ENCODE measurements at regions not wholly inside any gene's neighbourhood (a gene's known extent, or its start where the extent isn't known, plus 50 kb on each side); places are given as distances from the start of the nearest gene placed in this dataset.

DNA sequence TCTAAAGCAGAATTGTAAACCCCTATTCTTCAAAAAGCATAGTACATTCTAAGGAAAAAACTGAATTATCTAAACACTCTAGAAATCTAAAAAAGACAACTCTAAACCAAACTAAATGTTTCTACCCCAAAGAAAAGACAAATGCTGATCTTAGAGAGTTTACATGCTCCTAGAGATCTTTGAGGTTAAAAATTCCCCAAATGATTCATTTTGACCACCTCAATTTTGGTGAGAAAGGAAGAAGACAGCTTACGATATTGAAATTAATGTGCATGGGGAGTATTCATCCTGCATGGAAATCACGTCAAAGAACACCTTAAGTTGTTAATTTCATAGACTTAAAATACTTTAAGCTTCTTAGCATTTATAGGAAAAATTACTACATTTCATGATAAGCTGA, 377.8 kb upstream of the RUNX1 start:
- Mint-ChIP-seq H3K4me1 (peaks cover 7 to 10% of the 10 kb centered on the region in 2 donors), H3K36me3 (no peaks in the 10 kb centered on the region), H3K27me3 (ENCODE audit: low read depth in 2 of 2) (peaks cover 32 to 52% of the 10 kb centered on the region in 2 donors), H3K27ac (no peak overlapping the region), H3K9me3 (peaks cover 0 to under 1% of the 10 kb centered on the region in 2 donors), H3K4me3 (no peak overlapping the region)
- no peak for ATAC-seq
- H3K36me3 ChIP-seq (ENCODE audit: control insufficient read depth, insufficient read depth, low read length), result no peaks in the 10 kb centered on the region
- TF ChIP-seq CTCF (IDR thresholded peaks at IDR 0.05), result no peak
- no CpG with 5 or more reads among the region's 2 CpGs for WGBS (ENCODE audit: insufficient coverage)
- intact Hi-C loops (cut with micrococcal nuclease), result no loop called here
- H3K4me3 ChIP-seq (ENCODE audit: low read length), result no peak overlapping the region
- peaks cover 3% of the 10 kb centered on the region for H3K9me3 ChIP-seq (ENCODE audit: control insufficient read depth, insufficient read depth, low read length)
- H3K4me1 ChIP-seq (ENCODE audit: control insufficient read depth, insufficient read depth, low read length), result peaks cover 3% of the 10 kb centered on the region
- no peak overlapping the region for H3K27ac ChIP-seq (ENCODE audit: low read length)
- no peak for DNase-seq
- peaks cover 17% of the 10 kb centered on the region for H3K27me3 ChIP-seq (ENCODE audit: control insufficient read depth, insufficient read depth, low read length)

DNA sequence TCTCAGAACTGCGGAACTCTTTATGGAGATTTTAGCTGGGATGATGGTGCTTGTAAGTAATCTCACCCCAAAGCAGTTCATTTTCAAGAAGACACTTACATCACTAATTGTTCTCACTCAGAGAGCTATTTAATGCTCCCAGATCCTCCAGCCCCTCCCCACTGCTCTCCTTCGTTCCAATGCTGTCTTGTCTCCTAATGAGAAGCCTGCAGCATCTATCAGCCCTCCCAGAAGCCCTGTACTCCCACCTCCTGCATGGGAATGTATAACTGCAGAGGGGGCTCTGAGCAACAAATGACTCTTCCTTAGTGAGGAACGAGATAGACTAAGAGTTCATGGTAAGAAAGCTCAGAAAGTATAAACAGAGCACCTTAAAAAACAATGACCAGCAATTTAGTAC, 377.4 kb upstream of the RUNX1 start:
- 88% methylated on average over 2 of the region's 3 CpGs for WGBS (ENCODE audit: insufficient coverage)
- no peak for TF ChIP-seq CTCF (IDR thresholded peaks at IDR 0.05)
- Mint-ChIP-seq H3K4me3 (no peak overlapping the region), H3K4me1 (peaks cover 7 to 10% of the 10 kb centered on the region in 2 donors), H3K27me3 (ENCODE audit: low read depth in 2 of 2) (peaks cover 31 to 48% of the 10 kb centered on the region in 2 donors), H3K9me3 (peaks cover 0 to 2% of the 10 kb centered on the region in 2 donors), H3K36me3 (no peaks in the 10 kb centered on the region), H3K27ac (no peak overlapping the region)
- intact Hi-C loops (cut with micrococcal nuclease), result no loop called here
- Histone ChIP-seq H3K27me3 (ENCODE audit: control insufficient read depth, insufficient read depth, low read length) (peaks cover 17% of the 10 kb centered on the region), H3K27ac (ENCODE audit: low read length) (no peak overlapping the region), H3K36me3 (ENCODE audit: control insufficient read depth, insufficient read depth, low read length) (no peaks in the 10 kb centered on the region), H3K9me3 (ENCODE audit: control insufficient read depth, insufficient read depth, low read length) (peaks cover 3% of the 10 kb centered on the region), H3K4me1 (ENCODE audit: control insufficient read depth, insufficient read depth, low read length) (peaks cover 3% of the 10 kb centered on the region), H3K4me3 (ENCODE audit: low read length) (no peak overlapping the region)
- no peak for DNase-seq
- no peak for ATAC-seq

GRCh38 chr21:35424122-35424521, 375.0 kb upstream of the RUNX1 start:
- ATAC-seq, result no peak
- peaks cover 0 to 2% of the 10 kb centered on the region in 2 donors for H3K9me3 Mint-ChIP-seq
- Histone ChIP-seq H3K36me3 (ENCODE audit: control insufficient read depth, insufficient read depth, low read length) (no peaks in the 10 kb centered on the region), H3K9me3 (ENCODE audit: control insufficient read depth, insufficient read depth, low read length) (peaks cover 3% of the 10 kb centered on the region), H3K27me3 (ENCODE audit: control insufficient read depth, insufficient read depth, low read length) (peaks cover 10% of the 10 kb centered on the region), H3K4me3 (ENCODE audit: low read length) (no peak overlapping the region), H3K27ac (ENCODE audit: low read length) (no peak overlapping the region), H3K4me1 (ENCODE audit: control insufficient read depth, insufficient read depth, low read length) (peaks cover 3% of the 10 kb centered on the region)
- H3K36me3 Mint-ChIP-seq, result no peaks in the 10 kb centered on the region
- H3K27me3 Mint-ChIP-seq (ENCODE audit: low read depth in 2 of 2), result peaks cover 21 to 27% of the 10 kb centered on the region in 2 donors
- peaks cover 7 to 10% of the 10 kb centered on the region in 2 donors for H3K4me1 Mint-ChIP-seq
- no peak overlapping the region for H3K4me3 Mint-ChIP-seq
- no peak for TF ChIP-seq CTCF (IDR thresholded peaks at IDR 0.05)
- DNase-seq, result no peak
- intact Hi-C loops (cut with micrococcal nuclease), result no loop called here
- WGBS (ENCODE audit: insufficient coverage), result 96% methylated on average over 3 of the region's 3 CpGs
- H3K27ac Mint-ChIP-seq, result no peak overlapping the region

- peaks cover 6 to 10% of the 10 kb centered on the region in 2 donors for H3K4me1 Mint-ChIP-seq
- H3K4me1 ChIP-seq (ENCODE audit: control insufficient read depth, insufficient read depth, low read length), result peaks cover 3% of the 10 kb centered on the region
- peaks cover 3% of the 10 kb centered on the region for H3K9me3 ChIP-seq (ENCODE audit: control insufficient read depth, insufficient read depth, low read length)
- peaks cover 10% of the 10 kb centered on the region for H3K27me3 ChIP-seq (ENCODE audit: control insufficient read depth, insufficient read depth, low read length)
- H3K36me3 Mint-ChIP-seq, result no peaks in the 10 kb centered on the region
- peaks cover 0 to 2% of the 10 kb centered on the region in 2 donors for H3K9me3 Mint-ChIP-seq
- peaks cover 21 to 23% of the 10 kb centered on the region in 2 donors for H3K27me3 Mint-ChIP-seq (ENCODE audit: low read depth in 2 of 2)
- H3K4me3 ChIP-seq (ENCODE audit: low read length), result no peak overlapping the region
- whole genome bisulfite sequencing (ENCODE audit: insufficient coverage), result 92% methylated on average over 1 of the region's 1 CpG
- DNase-seq (no peak), ATAC-seq (no peak)
- intact Hi-C loops (cut with micrococcal nuclease), result no loop called here
- H3K4me3 Mint-ChIP-seq, result no peak overlapping the region
- no peak overlapping the region for H3K27ac ChIP-seq (ENCODE audit: low read length)
- no peaks in the 10 kb centered on the region for H3K36me3 ChIP-seq (ENCODE audit: control insufficient read depth, insufficient read depth, low read length)
- no peak for TF ChIP-seq CTCF (IDR thresholded peaks at IDR 0.05)
- H3K27ac Mint-ChIP-seq, result no peak overlapping the region
Observed at GRCh38 chr21:35423709-35424108, 374.6 kb upstream of the RUNX1 start.

Measured in natural killer cell (primary cell).